ENCODE measurements at regions not wholly inside any gene's neighbourhood (a gene's known extent, or its start where the extent isn't known, plus 50 kb on each side); places are given as distances from the start of the nearest gene placed in this dataset.

DNA sequence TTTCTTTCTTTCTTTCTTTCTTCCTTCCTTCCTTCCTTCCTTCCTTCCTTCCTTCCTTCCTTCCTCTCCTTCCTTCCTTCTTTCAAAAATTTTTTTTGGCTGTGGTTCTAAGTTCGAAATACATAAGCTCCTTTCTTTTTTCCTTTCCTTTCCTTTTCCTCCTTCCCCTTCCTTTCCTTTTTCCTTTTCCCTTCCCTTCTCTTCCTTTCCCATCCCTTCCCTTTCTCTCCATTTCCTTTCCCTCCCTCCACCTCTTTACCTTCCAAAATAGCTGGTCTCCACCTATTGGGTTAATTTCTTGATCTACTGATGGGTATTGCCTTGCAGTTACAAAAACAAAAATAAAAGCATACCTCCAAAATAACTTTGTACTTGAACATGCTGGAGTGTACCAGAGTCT lies 73.4 kb upstream of the GPRIN3 start:
- Histone ChIP-seq H3K9me3 (peaks cover 0 to 15% (median 3%) of the 10 kb centered on the region in 8 donors), H3K4me3 (no peak overlapping the region), H3K27ac (no peak overlapping the region), H3K4me1 (no peaks in the 10 kb centered on the region), H3K36me3 (no peaks in the 10 kb centered on the region), H3K27me3 (replicated peaks in 1 of 7) (no peaks in the 10 kb centered on the region)
- intact Hi-C loops (cut with DNase I; ENCODE audit: low total_unique reads) = no loop called here
- DNase-seq = no peak
- TF ChIP-seq, protein P1, sequence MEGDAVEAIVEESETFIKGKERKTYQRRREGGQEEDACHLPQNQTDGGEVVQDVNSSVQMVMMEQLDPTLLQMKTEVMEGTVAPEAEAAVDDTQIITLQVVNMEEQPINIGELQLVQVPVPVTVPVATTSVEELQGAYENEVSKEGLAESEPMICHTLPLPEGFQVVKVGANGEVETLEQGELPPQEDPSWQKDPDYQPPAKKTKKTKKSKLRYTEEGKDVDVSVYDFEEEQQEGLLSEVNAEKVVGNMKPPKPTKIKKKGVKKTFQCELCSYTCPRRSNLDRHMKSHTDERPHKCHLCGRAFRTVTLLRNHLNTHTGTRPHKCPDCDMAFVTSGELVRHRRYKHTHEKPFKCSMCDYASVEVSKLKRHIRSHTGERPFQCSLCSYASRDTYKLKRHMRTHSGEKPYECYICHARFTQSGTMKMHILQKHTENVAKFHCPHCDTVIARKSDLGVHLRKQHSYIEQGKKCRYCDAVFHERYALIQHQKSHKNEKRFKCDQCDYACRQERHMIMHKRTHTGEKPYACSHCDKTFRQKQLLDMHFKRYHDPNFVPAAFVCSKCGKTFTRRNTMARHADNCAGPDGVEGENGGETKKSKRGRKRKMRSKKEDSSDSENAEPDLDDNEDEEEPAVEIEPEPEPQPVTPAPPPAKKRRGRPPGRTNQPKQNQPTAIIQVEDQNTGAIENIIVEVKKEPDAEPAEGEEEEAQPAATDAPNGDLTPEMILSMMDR (IDR thresholded peaks at IDR 0.05 in 8 of 11, conservative IDR thresholded peaks at IDR 0.05 in 3 of 11) = no peak
- TF ChIP-seq POLR2A (IDR thresholded peaks at IDR 0.05) (no peak), POLR2AphosphoS5 (IDR thresholded peaks at IDR 0.05) (no peak)
- WGBS, 5 donors = 78 to 88% (median 84%) methylated on average over 1 of the region's 1 CpG

DNA sequence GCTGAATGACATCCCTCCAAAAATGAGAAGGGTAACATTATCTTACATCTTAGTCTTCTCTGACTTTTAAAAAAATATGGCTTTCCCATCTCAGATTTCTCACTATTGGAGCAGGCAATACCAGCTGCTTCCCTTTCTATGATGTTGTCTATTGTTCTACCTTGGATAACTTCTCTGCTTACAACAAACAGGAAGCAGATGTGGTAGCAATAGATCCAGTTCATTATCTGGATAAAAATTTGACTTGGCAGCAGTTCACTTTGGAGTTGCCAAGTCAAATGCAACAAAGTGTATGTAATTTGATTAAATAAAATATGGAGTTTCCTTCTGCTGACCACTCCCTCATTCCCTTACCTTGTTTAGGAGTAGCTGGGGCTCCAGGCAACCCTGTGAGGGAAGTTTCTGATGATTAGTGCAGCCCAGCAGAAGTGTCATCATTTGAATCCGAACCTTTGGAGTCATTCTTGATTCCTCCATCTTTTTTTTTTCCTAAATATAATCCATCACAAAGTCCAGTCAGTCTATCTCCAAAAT lies 72.0 kb upstream of the GPRIN3 start:
- H3K4me3 ChIP-seq = no peak overlapping the region
- WGBS, 5 donors = 83 to 93% (median 91%) methylated on average over 1 of the region's 1 CpG
- no peaks in the 10 kb centered on the region for H3K36me3 ChIP-seq
- intact Hi-C loops (cut with DNase I; ENCODE audit: low total_unique reads) = no loop called here
- no peak overlapping the region for H3K27ac ChIP-seq
- no peaks in the 10 kb centered on the region for H3K4me1 ChIP-seq
- H3K9me3 ChIP-seq = peaks cover 0 to 15% (median 3%) of the 10 kb centered on the region in 8 donors
- DNase-seq = no peak
- TF ChIP-seq, protein P1 (IDR thresholded peaks at IDR 0.05 in 8 of 11, conservative IDR thresholded peaks at IDR 0.05 in 3 of 11) = no peak
- TF ChIP-seq POLR2A (IDR thresholded peaks at IDR 0.05) (no peak), POLR2AphosphoS5 (IDR thresholded peaks at IDR 0.05) (no peak)
- no peaks in the 10 kb centered on the region for H3K27me3 ChIP-seq (replicated peaks in 1 of 7)

DNA sequence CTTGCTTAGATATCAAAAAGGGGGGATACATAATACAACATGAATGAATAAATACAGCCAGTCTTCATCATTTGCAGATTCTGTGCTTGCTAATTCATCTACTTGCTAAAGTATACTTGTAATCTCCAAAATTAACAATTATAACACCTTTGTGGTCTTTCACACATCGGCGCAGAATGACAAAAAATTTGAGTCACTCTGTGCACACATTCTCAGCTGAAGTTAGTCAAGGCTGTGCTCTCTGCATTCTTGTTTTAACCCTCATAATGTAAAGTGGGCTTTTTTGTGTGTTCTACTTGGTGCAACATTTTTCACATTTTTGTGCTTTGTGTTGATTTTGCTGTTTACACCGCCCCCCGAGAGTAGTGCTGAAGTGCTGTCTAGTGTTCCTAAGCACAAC lies 65.8 kb upstream of the GPRIN3 start:
- Histone ChIP-seq H3K27me3 (replicated peaks in 1 of 7) (no peaks in the 10 kb centered on the region), H3K4me3 (no peak overlapping the region), H3K27ac (no peak overlapping the region), H3K9me3 (peaks cover 0 to 8% (median 2%) of the 10 kb centered on the region in 8 donors), H3K4me1 (peaks cover 0 to 3% (median 0%) of the 10 kb centered on the region in 6 donors), H3K36me3 (no peaks in the 10 kb centered on the region)
- TF ChIP-seq POLR2AphosphoS5 (IDR thresholded peaks at IDR 0.05) = no peak
- TF ChIP-seq, protein P1 (IDR thresholded peaks at IDR 0.05 in 8 of 11, conservative IDR thresholded peaks at IDR 0.05 in 3 of 11) = no peak
- intact Hi-C loops (cut with DNase I; ENCODE audit: low total_unique reads) = no loop called here
- no peak for DNase-seq
- 80 to 91% (median 82%) methylated on average over 4 of the region's 4 CpGs for WGBS, 5 donors

DNA sequence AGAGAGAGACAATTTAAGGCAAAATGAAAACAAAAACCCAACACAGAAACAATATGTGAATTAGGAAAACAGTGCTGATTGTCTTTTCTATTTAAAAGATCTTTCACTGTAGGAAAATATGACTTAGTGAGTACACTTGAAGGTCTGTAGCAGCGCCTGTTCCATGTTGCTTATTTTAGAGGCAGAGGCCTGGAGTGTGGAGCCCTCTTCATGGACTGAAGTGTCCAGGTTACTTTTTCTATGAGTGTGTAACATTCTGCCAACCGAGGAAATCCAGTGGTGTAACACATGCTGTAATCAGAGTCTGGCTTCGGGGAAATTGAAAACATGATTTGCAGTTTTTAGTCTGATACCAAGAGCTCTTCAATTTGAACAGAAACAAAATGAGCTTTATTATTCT lies 64.0 kb upstream of the GPRIN3 start:
- Histone ChIP-seq H3K27me3 (replicated peaks in 1 of 7) (no peaks in the 10 kb centered on the region), H3K36me3 (no peaks in the 10 kb centered on the region), H3K4me3 (no peak overlapping the region), H3K4me1 (peaks cover 0 to 3% (median 0%) of the 10 kb centered on the region in 6 donors), H3K9me3 (no peaks in the 10 kb centered on the region), H3K27ac (no peak overlapping the region)
- TF ChIP-seq POLR2AphosphoS5 (IDR thresholded peaks at IDR 0.05) (no peak), POLR2A (IDR thresholded peaks at IDR 0.05) (no peak)
- TF ChIP-seq, protein P1 (IDR thresholded peaks at IDR 0.05 in 8 of 11, conservative IDR thresholded peaks at IDR 0.05 in 3 of 11) = no peak
- intact Hi-C loops (cut with DNase I; ENCODE audit: low total_unique reads) = no loop called here
- 68 to 80% (median 76%) methylated on average over 3 of the region's 3 CpGs for WGBS, 5 donors
- no peak for DNase-seq
